ENCODE measurements at regions not wholly inside any gene's neighbourhood (a gene's known extent, or its start where the extent isn't known, plus 50 kb on each side); places are given as distances from the start of the nearest gene placed in this dataset.

- in situ Hi-C loops (cut with MboI) (no loop called here), intact Hi-C loops (cut with micrococcal nuclease; ENCODE audit: unreplicated experiment) (no loop called here)
- Histone ChIP-seq H3K9me3 (replicated peaks; ENCODE audit: control insufficient read depth, insufficient read depth, low read length) (no peaks in the 10 kb centered on the region), H3K4me1 (ENCODE audit: control insufficient read depth, insufficient read depth, low read length) (no peaks in the 10 kb centered on the region), H3K4me3 (no peak overlapping the region), H3K36me3 (ENCODE audit: control insufficient read depth in 2 of 2, insufficient read depth in 2 of 2, low read length in 1 of 2) (no peaks in the 10 kb centered on the region), H3K4me2 (ENCODE audit: control insufficient read depth, insufficient read depth) (no peak overlapping the region), H3K27ac (ENCODE audit: control insufficient read depth, insufficient read depth) (no peak overlapping the region), H3K79me2 (ENCODE audit: control insufficient read depth, insufficient read depth, low read length) (no peaks in the 10 kb centered on the region), H3K27me3 (replicated peaks in 1 of 2; ENCODE audit: control insufficient read depth in 2 of 2, insufficient read depth in 2 of 2, low read length in 1 of 2) (no peaks in the 10 kb centered on the region), H2AFZ (ENCODE audit: control insufficient read depth, low read depth, low read length) (no peak overlapping the region), H4K20me1 (ENCODE audit: control insufficient read depth, insufficient read depth) (no peaks in the 10 kb centered on the region), H3K9ac (ENCODE audit: control insufficient read depth, insufficient read depth, low read length) (no peak overlapping the region)
- ChIA-PET RAD21 (ENCODE audit: unreplicated experiment) (no interaction called here), CTCF (no interaction called here), SMC1A (ENCODE audit: uncharacterized antibody, unreplicated experiment) (interaction anchor here (1.1 kb wide), 1 partner anchor 14 kb away, joined by 3 read pairs; no protein-coding TSS in a partner anchor), POLR2A (no interaction called here)
- no peak for FAIRE-seq
- WGBS (ENCODE audit: insufficient coverage, insufficient replicate concordance, low lambda C conversion rate, missing lambda C conversion rate): 18% methylated on average over 3 of the region's 3 CpGs
- DNase-seq (ENCODE audit: low read depth, low spot score): no peak
- no peak for ATAC-seq
- TF ChIP-seq SMARCA5 (IDR thresholded peaks at IDR 0.05): no peak
- no peak for TF ChIP-seq USF1 (IDR thresholded peaks at IDR 0.05; ENCODE audit: borderline replicate concordance, extremely low read length, insufficient read depth, low read depth, low read length)
- TF ChIP-seq MTA3 (IDR thresholded peaks at IDR 0.05; ENCODE audit: borderline replicate concordance, low read length): no peak
- no TSS peak for BruUV-seq (replicated peaks)
Observed at GRCh38 chr4:130851932-130852331, 1756.0 kb downstream of the C4orf33 start.

GRCh38 chr4:130855533-130855932, 1759.6 kb downstream of the C4orf33 start:
- H3K36me3 ChIP-seq (ENCODE audit: control insufficient read depth in 2 of 2, insufficient read depth in 2 of 2, low read length in 1 of 2): no peaks in the 10 kb centered on the region
- FAIRE-seq (no peak), DNase-seq (ENCODE audit: low read depth, low spot score) (no peak), ATAC-seq (no peak)
- H3K4me2 ChIP-seq (ENCODE audit: control insufficient read depth, insufficient read depth): no peak overlapping the region
- H3K4me1 ChIP-seq (ENCODE audit: control insufficient read depth, insufficient read depth, low read length): no peaks in the 10 kb centered on the region
- intact Hi-C loops (cut with micrococcal nuclease; ENCODE audit: unreplicated experiment) (no loop called here), in situ Hi-C loops (cut with MboI) (no loop called here)
- WGBS (ENCODE audit: insufficient coverage, insufficient replicate concordance, low lambda C conversion rate, missing lambda C conversion rate): 0% methylated on average over 3 of the region's 3 CpGs
- H3K9ac ChIP-seq (ENCODE audit: control insufficient read depth, insufficient read depth, low read length): no peak overlapping the region
- SMC1A ChIA-PET (ENCODE audit: uncharacterized antibody, unreplicated experiment): no interaction called here
- H3K9me3 ChIP-seq (replicated peaks; ENCODE audit: control insufficient read depth, insufficient read depth, low read length): no peaks in the 10 kb centered on the region
- H2AFZ ChIP-seq (ENCODE audit: control insufficient read depth, low read depth, low read length): no peak overlapping the region
- no TSS peak for BruUV-seq (replicated peaks)
- CTCF ChIA-PET: no interaction called here
- no peaks in the 10 kb centered on the region for H4K20me1 ChIP-seq (ENCODE audit: control insufficient read depth, insufficient read depth)
- RAD21 ChIA-PET (ENCODE audit: unreplicated experiment): interaction anchor here (0.6 kb wide), 1 partner anchor 28 kb away, joined by 3 read pairs; no protein-coding TSS in a partner anchor
- no peak for TF ChIP-seq PML (IDR thresholded peaks at IDR 0.05; ENCODE audit: low read length)
- no peak for TF ChIP-seq ZBTB40 (IDR thresholded peaks at IDR 0.05; ENCODE audit: borderline replicate concordance)
- no peak for TF ChIP-seq TCF3 (IDR thresholded peaks at IDR 0.05; ENCODE audit: borderline replicate concordance, insufficient read depth, low read depth, low read length)
- TF ChIP-seq FOS (IDR thresholded peaks at IDR 0.05; ENCODE audit: borderline replicate concordance, extremely low read depth, insufficient read length): no peak
- no peak for TF ChIP-seq RAD51 (IDR thresholded peaks at IDR 0.05)
- no peak for TF ChIP-seq ZNF217 (IDR thresholded peaks at IDR 0.05)
- no peak for TF ChIP-seq ETV6 (conservative IDR thresholded peaks at IDR 0.05 in 1 of 2, IDR thresholded peaks at IDR 0.05 in 1 of 2; ENCODE audit: borderline replicate concordance in 1 of 2, low read depth in 1 of 2)
- TF ChIP-seq TARDBP (IDR thresholded peaks at IDR 0.05; ENCODE audit: borderline replicate concordance): no peak
- TF ChIP-seq RELB (IDR thresholded peaks at IDR 0.05; ENCODE audit: low read depth): no peak
- H3K79me2 ChIP-seq (ENCODE audit: control insufficient read depth, insufficient read depth, low read length): no peaks in the 10 kb centered on the region
- H3K27me3 ChIP-seq (replicated peaks in 1 of 2; ENCODE audit: control insufficient read depth in 2 of 2, insufficient read depth in 2 of 2, low read length in 1 of 2): no peaks in the 10 kb centered on the region
- POLR2A ChIA-PET: no interaction called here
- no peak overlapping the region for H3K27ac ChIP-seq (ENCODE audit: control insufficient read depth, insufficient read depth)
- no peak overlapping the region for H3K4me3 ChIP-seq

Data from GM12878 (cell line).